Liver (tissue), 8 donors: ENCODE measurements at regions not wholly inside any gene's neighbourhood (a gene's known extent, or its start where the extent isn't known, plus 50 kb on each side); places are given as distances from the start of the nearest gene placed in this dataset.

Experiments used
- DNase-seq: peaks from one replicate; pipeline ENCODE4 v3.0.0-alpha.2; 2017; ENCODE audit warnings: low spot score
- H3K27ac ChIP-seq, 2 donors: one replicate each; pipeline ENCODE4 v1.7.0; 2013; ENCODE audit warnings: inconsistent platforms in 2 of 2, low read length in 2 of 2, control low read depth in 1 of 2, low read depth in 1 of 2, mild to moderate bottlenecking in 1 of 2
- H3K27me3 ChIP-seq, 4 donors: one replicate each; pipeline versions ENCODE4 v1.6.1 to v1.7.0; 2013; ENCODE audit warnings: low read length in 3 of 4, inconsistent platforms in 1 of 4, mild to moderate bottlenecking in 1 of 4, moderate library complexity in 1 of 4; ENCODE audit not compliant: control insufficient read depth in 4 of 4, insufficient read depth in 4 of 4
- H3K36me3 ChIP-seq, 4 donors: one replicate each; pipeline versions ENCODE4 v1.6.1 to v1.7.0; 2013; ENCODE audit warnings: low read length in 3 of 4, mild to moderate bottlenecking in 3 of 4, low read depth in 1 of 4, moderate library complexity in 1 of 4; ENCODE audit not compliant: control insufficient read depth in 4 of 4, insufficient read depth in 3 of 4
- H3K4me1 ChIP-seq, 4 donors: one replicate each; pipeline versions ENCODE4 v1.6.1 to v1.7.0; 2013; ENCODE audit warnings: low read length in 3 of 4, mild to moderate bottlenecking in 3 of 4, moderate library complexity in 1 of 4; ENCODE audit not compliant: control insufficient read depth in 4 of 4, insufficient read depth in 4 of 4
- H3K4me3 ChIP-seq, 3 donors: one replicate each; pipeline versions ENCODE4 v1.6.1 to v1.7.0; 2013; ENCODE audit warnings: low read length in 3 of 3, control low read depth in 1 of 3, low read depth in 1 of 3, mild to moderate bottlenecking in 1 of 3
- H3K9ac ChIP-seq, 2 donors: one replicate each; pipeline ENCODE4 v1.7.0; 2013; ENCODE audit warnings: low read length in 2 of 2, mild to moderate bottlenecking in 2 of 2, moderate library complexity in 2 of 2, control low read depth in 1 of 2, low read depth in 1 of 2
- H3K9me3 ChIP-seq, 4 donors: one replicate each; pipeline versions ENCODE4 v1.6.1 to v1.7.0; 2013; ENCODE audit warnings: low read length in 3 of 4; ENCODE audit not compliant: control insufficient read depth in 4 of 4
- ATF3 ChIP-seq: IDR thresholded peaks from 2 replicates; pipeline ENCODE4 v1.6.1; 2016; ENCODE audit warnings: antibody characterized with exemption
- CTCF ChIP-seq: fragments of 150-350 bp; IDR thresholded peaks from 2 replicates; pipeline ENCODE4 v1.5.1; 2017; ENCODE audit warnings: improper control_type of control experiment, low read depth, low read length; ENCODE audit not compliant: missing input control
- EGR1 ChIP-seq, 2 donors: IDR thresholded peaks; 2 replicates each; pipeline ENCODE4 v1.6.1; 2016 to 2018; ENCODE audit warnings: antibody characterized with exemption in 2 of 2, low read depth in 2 of 2
- FOXA1 ChIP-seq: IDR thresholded peaks from 2 replicates; pipeline ENCODE4 v1.6.1; 2016; ENCODE audit warnings: antibody characterized with exemption
- FOXA2 ChIP-seq: IDR thresholded peaks from 2 replicates; pipeline ENCODE4 v1.6.1; 2016; ENCODE audit warnings: antibody characterized with exemption
- GABPA ChIP-seq, 2 donors: IDR thresholded peaks in 1 of 2; conservative IDR thresholded peaks in 1 of 2; 2 replicates each; pipeline ENCODE4 v1.6.1; 2016; ENCODE audit warnings: antibody characterized with exemption in 2 of 2, mild to moderate bottlenecking in 1 of 2, moderate library complexity in 1 of 2
- HNF4A ChIP-seq, 2 donors: conservative IDR thresholded peaks; 2 replicates each; pipeline ENCODE4 v1.6.1; 2016; ENCODE audit warnings: antibody characterized with exemption in 2 of 2, mild to moderate bottlenecking in 2 of 2
- HNF4G ChIP-seq: IDR thresholded peaks from 2 replicates; pipeline ENCODE4 v1.6.1; 2016; ENCODE audit warnings: antibody characterized with exemption
- JUND ChIP-seq, 2 donors: IDR thresholded peaks; 2 replicates each; pipeline ENCODE4 v1.6.1; 2016; ENCODE audit warnings: antibody characterized with exemption in 2 of 2
- MAX ChIP-seq: IDR thresholded peaks from 2 replicates; pipeline ENCODE4 v1.6.1; 2016; ENCODE audit warnings: antibody characterized with exemption
- NR2F2 ChIP-seq: IDR thresholded peaks from 2 replicates; pipeline ENCODE4 v1.6.1; 2016; ENCODE audit warnings: antibody characterized with exemption
- RAD21 ChIP-seq, 2 donors: IDR thresholded peaks; 2 replicates each; pipeline ENCODE4 v1.6.1; 2016; ENCODE audit warnings: antibody characterized with exemption in 2 of 2, mild to moderate bottlenecking in 2 of 2
- RXRA ChIP-seq, 2 donors: IDR thresholded peaks; 2 replicates each; pipeline ENCODE4 v1.6.1; 2017 to 2018; ENCODE audit warnings: antibody characterized with exemption in 2 of 2, mild to moderate bottlenecking in 1 of 2
- SP1 ChIP-seq: IDR thresholded peaks from 2 replicates; pipeline ENCODE4 v1.6.1; 2018; ENCODE audit warnings: antibody characterized with exemption, mild to moderate bottlenecking
- TAF1 ChIP-seq: conservative IDR thresholded peaks from 2 replicates; pipeline ENCODE4 v1.6.1; 2016; ENCODE audit warnings: antibody characterized with exemption, mild to moderate bottlenecking
- YY1 ChIP-seq: IDR thresholded peaks from 2 replicates; pipeline ENCODE4 v1.6.1; 2016; ENCODE audit warnings: antibody characterized with exemption, mild to moderate bottlenecking
- ZBTB33 ChIP-seq: IDR thresholded peaks from 2 replicates; pipeline ENCODE4 v1.6.1; 2016; ENCODE audit warnings: antibody characterized with exemption
- WGBS: extraction: QIAGEN DNeasy Blood & Tissue Kit; methylation state at CpG from one replicate; pipeline ENCODE4 v1.1.7; 2013; 5-methylcytosine and 5-hydroxymethylcytosine counted together
- TF ChIP-seq, protein P1 (sequence below): IDR thresholded peaks from 2 replicates; pipeline ENCODE4 v1.6.1; 2016; ENCODE audit warnings: antibody characterized with exemption, mild to moderate bottlenecking
- donor health status: healthy.
- donor health status: healthy.
- donor health status: healthy.
- donor health status: healthy.
- donor health status: healthy.

DNA sequence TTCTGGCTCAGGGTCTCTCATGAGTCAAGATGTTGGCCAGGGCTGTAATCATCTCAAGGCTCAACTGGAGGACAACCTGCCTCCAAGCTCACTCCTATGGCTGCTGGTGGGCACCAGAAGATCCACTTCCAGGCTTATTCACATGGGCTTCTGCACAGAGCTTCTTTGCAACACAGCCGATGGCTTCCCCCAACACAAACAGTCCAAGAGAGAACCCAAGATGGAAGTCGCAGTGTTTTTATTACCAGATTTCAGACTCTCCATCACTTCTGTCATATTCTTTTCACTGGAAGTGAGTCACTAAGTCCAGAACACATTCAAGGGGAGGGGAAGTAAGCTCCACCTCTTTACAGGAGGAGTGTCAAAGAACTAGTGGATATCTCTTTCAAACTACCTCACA is 75.5 kb downstream of the CD164 start:
- no peak for TF ChIP-seq RXRA (IDR thresholded peaks at IDR 0.05)
- no peaks in the 10 kb centered on the region for H3K9me3 ChIP-seq
- WGBS: 97% methylated on average over 2 of the region's 2 CpGs
- H3K9ac ChIP-seq: no peak overlapping the region
- H3K27ac ChIP-seq: no peak overlapping the region
- H3K4me1 ChIP-seq: peaks cover 0 to 4% (median 1%) of the 10 kb centered on the region in 4 donors
- H3K27me3 ChIP-seq: no peaks in the 10 kb centered on the region
- no peak overlapping the region for H3K4me3 ChIP-seq
- no peaks in the 10 kb centered on the region for H3K36me3 ChIP-seq
- no peak for DNase-seq

DNA sequence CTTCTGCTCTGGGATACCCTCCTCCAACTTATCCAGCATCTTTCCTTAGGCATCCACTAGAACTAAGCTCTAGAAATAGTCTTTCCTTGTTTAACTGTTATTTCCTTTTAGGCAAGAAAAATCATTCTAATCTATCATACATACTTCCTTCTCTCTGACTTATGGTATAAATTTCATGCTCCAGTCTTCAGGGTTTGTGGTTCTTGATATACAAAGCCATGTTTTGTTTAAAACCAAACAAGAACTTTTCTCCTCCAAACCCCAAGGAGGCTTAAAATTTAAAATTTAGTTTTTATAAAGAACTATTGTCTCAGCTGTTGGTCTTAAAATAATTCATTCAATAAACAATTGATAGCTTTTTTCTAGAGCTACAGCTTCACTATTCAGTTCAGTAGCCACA is 77.2 kb downstream of the CD164 start:
- no peak overlapping the region for H3K9ac ChIP-seq
- H3K9me3 ChIP-seq: no peaks in the 10 kb centered on the region
- H3K4me3 ChIP-seq: no peak overlapping the region
- peaks cover 0 to 4% (median 1%) of the 10 kb centered on the region in 4 donors for H3K4me1 ChIP-seq
- no peak overlapping the region for H3K27ac ChIP-seq
- no peak for TF ChIP-seq ZBTB33
- no peak for TF ChIP-seq GABPA (IDR thresholded peaks at IDR 0.05 in 1 of 2, conservative IDR thresholded peaks at IDR 0.05 in 1 of 2)
- no peak for TF ChIP-seq HNF4G
- TF ChIP-seq CTCF: no peak
- no peak for TF ChIP-seq SP1
- no peak for TF ChIP-seq RXRA (IDR thresholded peaks at IDR 0.05)
- no peak for TF ChIP-seq HNF4A (conservative IDR thresholded peaks at IDR 0.05)
- TF ChIP-seq RAD21 (IDR thresholded peaks at IDR 0.05): no peak
- no peak for TF ChIP-seq TAF1
- TF ChIP-seq, protein P1, sequence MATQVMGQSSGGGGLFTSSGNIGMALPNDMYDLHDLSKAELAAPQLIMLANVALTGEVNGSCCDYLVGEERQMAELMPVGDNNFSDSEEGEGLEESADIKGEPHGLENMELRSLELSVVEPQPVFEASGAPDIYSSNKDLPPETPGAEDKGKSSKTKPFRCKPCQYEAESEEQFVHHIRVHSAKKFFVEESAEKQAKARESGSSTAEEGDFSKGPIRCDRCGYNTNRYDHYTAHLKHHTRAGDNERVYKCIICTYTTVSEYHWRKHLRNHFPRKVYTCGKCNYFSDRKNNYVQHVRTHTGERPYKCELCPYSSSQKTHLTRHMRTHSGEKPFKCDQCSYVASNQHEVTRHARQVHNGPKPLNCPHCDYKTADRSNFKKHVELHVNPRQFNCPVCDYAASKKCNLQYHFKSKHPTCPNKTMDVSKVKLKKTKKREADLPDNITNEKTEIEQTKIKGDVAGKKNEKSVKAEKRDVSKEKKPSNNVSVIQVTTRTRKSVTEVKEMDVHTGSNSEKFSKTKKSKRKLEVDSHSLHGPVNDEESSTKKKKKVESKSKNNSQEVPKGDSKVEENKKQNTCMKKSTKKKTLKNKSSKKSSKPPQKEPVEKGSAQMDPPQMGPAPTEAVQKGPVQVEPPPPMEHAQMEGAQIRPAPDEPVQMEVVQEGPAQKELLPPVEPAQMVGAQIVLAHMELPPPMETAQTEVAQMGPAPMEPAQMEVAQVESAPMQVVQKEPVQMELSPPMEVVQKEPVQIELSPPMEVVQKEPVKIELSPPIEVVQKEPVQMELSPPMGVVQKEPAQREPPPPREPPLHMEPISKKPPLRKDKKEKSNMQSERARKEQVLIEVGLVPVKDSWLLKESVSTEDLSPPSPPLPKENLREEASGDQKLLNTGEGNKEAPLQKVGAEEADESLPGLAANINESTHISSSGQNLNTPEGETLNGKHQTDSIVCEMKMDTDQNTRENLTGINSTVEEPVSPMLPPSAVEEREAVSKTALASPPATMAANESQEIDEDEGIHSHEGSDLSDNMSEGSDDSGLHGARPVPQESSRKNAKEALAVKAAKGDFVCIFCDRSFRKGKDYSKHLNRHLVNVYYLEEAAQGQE: no peak
- no peak for TF ChIP-seq ATF3
- no peak for TF ChIP-seq JUND (IDR thresholded peaks at IDR 0.05)
- no peak for TF ChIP-seq YY1
- TF ChIP-seq EGR1 (IDR thresholded peaks at IDR 0.05; ENCODE audit: low read depth in 2 of 2): no peak
- no peak for TF ChIP-seq FOXA2
- no peak for TF ChIP-seq FOXA1
- no peak for TF ChIP-seq NR2F2
- TF ChIP-seq MAX: no peak
- no peaks in the 10 kb centered on the region for H3K36me3 ChIP-seq
- H3K27me3 ChIP-seq: no peaks in the 10 kb centered on the region
- no peak for DNase-seq
